ENCODE measurements at regions not wholly inside any gene's neighbourhood (a gene's known extent, or its start where the extent isn't known, plus 50 kb on each side); places are given as distances from the start of the nearest gene placed in this dataset.

- TF ChIP-seq POLR2A (IDR thresholded peaks at IDR 0.05; ENCODE audit: low read length) (no peak), GATA1 (IDR thresholded peaks at IDR 0.05; ENCODE audit: low read depth, low read length) (no peak)
These were observed 172.6 kb upstream of the CDH12 start for GRCh38 chr5:23025629-23026233.
